ENCODE measurements at regions not wholly inside any gene's neighbourhood (a gene's known extent, or its start where the extent isn't known, plus 50 kb on each side); places are given as distances from the start of the nearest gene placed in this dataset.

GRCh38 chr10:131760416-131761166 is 140.2 kb upstream of the PPP2R2D start:
- no peak for DNase-seq

GRCh38 chr10:131762789-131763696 is 137.8 kb upstream of the PPP2R2D start:
- no peak for DNase-seq

GRCh38 chr10:131764929-131765328 is 135.9 kb upstream of the PPP2R2D start:
- DNase-seq = no peak

GRCh38 chr10:131766096-131766495 is 134.7 kb upstream of the PPP2R2D start:
- DNase-seq = no peak

- DNase-seq = no peak
These were observed 133.1 kb upstream of the PPP2R2D start for GRCh38 chr10:131767716-131768115.

GRCh38 chr10:131769571-131770410 is 131.0 kb upstream of the PPP2R2D start:
- DNase-seq = no peak

GRCh38 chr10:131770946-131771633 is 129.7 kb upstream of the PPP2R2D start:
- DNase-seq = no peak

- DNase-seq = no peak
These were observed 129.0 kb upstream of the PPP2R2D start for GRCh38 chr10:131771634-131772358.

- DNase-seq = no peak
These were observed 128.4 kb upstream of the PPP2R2D start for GRCh38 chr10:131772441-131772840.

- no peak for DNase-seq
These were observed 127.2 kb upstream of the PPP2R2D start for GRCh38 chr10:131773370-131774343.

GRCh38 chr10:131774681-131775085 is 126.1 kb upstream of the PPP2R2D start:
- no peak for DNase-seq

- no peak for DNase-seq
These were observed 125.4 kb upstream of the PPP2R2D start for GRCh38 chr10:131775433-131775832.

- no peak for DNase-seq
These were observed 125.0 kb upstream of the PPP2R2D start for GRCh38 chr10:131775833-131776232.

GRCh38 chr10:131776496-131776895 is 124.3 kb upstream of the PPP2R2D start:
- DNase-seq = no peak

- DNase-seq = no peak
These were observed 123.6 kb upstream of the PPP2R2D start for GRCh38 chr10:131777162-131777561.

- DNase-seq = no peak
These were observed 122.9 kb upstream of the PPP2R2D start for GRCh38 chr10:131777921-131778320.

- DNase-seq = no peak
These were observed 122.4 kb upstream of the PPP2R2D start for GRCh38 chr10:131778385-131778784.

GRCh38 chr10:131778842-131779241 is 122.0 kb upstream of the PPP2R2D start:
- no peak for DNase-seq

- no peak for DNase-seq
These were observed 121.0 kb upstream of the PPP2R2D start for GRCh38 chr10:131779661-131780394.

- DNase-seq = no peak
These were observed 119.7 kb upstream of the PPP2R2D start for GRCh38 chr10:131781076-131781475.

All from NCI-H82 (cell line).